Left cardiac atrium (tissue), 4 donors: ENCODE measurements at regions not wholly inside any gene's neighbourhood (a gene's known extent, or its start where the extent isn't known, plus 50 kb on each side); places are given as distances from the start of the nearest gene placed in this dataset.
A peak's percentile ranks its signal among the peaks of the same experiment; 100 is the strongest.

ENCODE experiments used
- ATAC-seq, 2 donors: fragments of 200-7000 bp; cut with Tn5 transposase; one replicate each; pipeline ENCODE4 v1.9.1; 2020; ENCODE audit warnings: mild to moderate bottlenecking in 2 of 2, moderate library complexity in 2 of 2
- DNase-seq: peaks from one replicate; pipeline ENCODE4 v3.0.0-alpha.2; 2020
- intact Hi-C, 2 donors: fragments of 100-400 bp; cut with DNase I; formaldehyde crosslinking; loops; one replicate each; pipeline versions ENCODE4 v1.14.1 to v1.15.1; 2022 to 2023
- donor health status: DM: no; HTN: yes; CAD: no.
- donor health status: DM: no; HTN: yes; CAD: no; lungs with severe emphysema.
- donor health status: DM: yes; HTN: yes; CAD: no.
- donor health status: Dilated cardiomyopathy.

- intact Hi-C loops: no loop called here
- ATAC-seq (no peak), DNase-seq (no peak)
Measured at GRCh38 chr4:11149612-11150259, 279.0 kb downstream of the HS3ST1 start.

GRCh38 chr4:11139871-11140270, 288.8 kb downstream of the HS3ST1 start:
- no peak for DNase-seq
- intact Hi-C loops: no loop called here
- ATAC-seq: no peak

- intact Hi-C loops: no loop called here
- ATAC-seq (no peak), DNase-seq (no peak)
Measured at GRCh38 chr4:11138964-11139363, 289.7 kb downstream of the HS3ST1 start.

- ATAC-seq (no peak), DNase-seq (no peak)
- intact Hi-C loops: no loop called here
Measured at GRCh38 chr4:11134705-11135104, 294.0 kb downstream of the HS3ST1 start.

GRCh38 chr4:11133868-11134267, 294.8 kb downstream of the HS3ST1 start:
- intact Hi-C loops: no loop called here
- ATAC-seq: no peak

GRCh38 chr4:11132478-11132877, 296.2 kb downstream of the HS3ST1 start:
- intact Hi-C loops: no loop called here
- DNase-seq: no peak
- ATAC-seq: no peak

More at GRCh38 chr4:11133868-11134267, 294.8 kb downstream of the HS3ST1 start:
- DNase-seq: no peak

- intact Hi-C loops: no loop called here
- no peak for ATAC-seq
Measured at GRCh38 chr4:11131491-11131890, 297.2 kb downstream of the HS3ST1 start.

GRCh38 chr4:11130195-11130970, 298.3 kb downstream of the HS3ST1 start:
- intact Hi-C loops: no loop called here
- ATAC-seq (peak in 1 of 2 donors; percentile 95), DNase-seq (no peak)

More at GRCh38 chr4:11131491-11131890, 297.2 kb downstream of the HS3ST1 start:
- no peak for DNase-seq

GRCh38 chr4:11120435-11120834, 308.3 kb downstream of the HS3ST1 start:
- intact Hi-C loops: no loop called here
- ATAC-seq (no peak), DNase-seq (no peak)

GRCh38 chr4:11119474-11119873, 309.2 kb downstream of the HS3ST1 start:
- no peak for ATAC-seq
- intact Hi-C loops: no loop called here
- no peak for DNase-seq

- ATAC-seq (no peak), DNase-seq (no peak)
- intact Hi-C loops: no loop called here
Measured at GRCh38 chr4:11118513-11118912, 310.2 kb downstream of the HS3ST1 start.

GRCh38 chr4:11116940-11117339, 311.8 kb downstream of the HS3ST1 start:
- no peak for ATAC-seq
- intact Hi-C loops: no loop called here
- no peak for DNase-seq

- DNase-seq (no peak), ATAC-seq (no peak)
- intact Hi-C loops: no loop called here
Measured at GRCh38 chr4:11111876-11112275, 316.8 kb downstream of the HS3ST1 start.

- intact Hi-C loops: no loop called here
- DNase-seq (no peak), ATAC-seq (no peak)
Measured at GRCh38 chr4:11111370-11111769, 317.3 kb downstream of the HS3ST1 start.

- intact Hi-C loops: no loop called here
- peak in 1 of 2 donors; percentile 68 for ATAC-seq
- no peak for DNase-seq
Measured at GRCh38 chr4:11106759-11107158, 321.9 kb downstream of the HS3ST1 start.

- no peak for DNase-seq
- intact Hi-C loops: no loop called here
- ATAC-seq: peak in 1 of 2 donors; percentile 67
Measured at GRCh38 chr4:11106190-11106589, 322.5 kb downstream of the HS3ST1 start.

- intact Hi-C loops: no loop called here
- ATAC-seq (no peak), DNase-seq (no peak)
Measured at GRCh38 chr4:11105715-11106114, 323.0 kb downstream of the HS3ST1 start.

GRCh38 chr4:11098461-11098860, 330.2 kb downstream of the HS3ST1 start:
- intact Hi-C loops: no loop called here
- DNase-seq: no peak
- ATAC-seq: no peak

- intact Hi-C loops: no loop called here
- no peak for ATAC-seq
- DNase-seq: no peak
Measured at GRCh38 chr4:11097725-11098124, 331.0 kb downstream of the HS3ST1 start.

- intact Hi-C loops: no loop called here
- ATAC-seq (no peak), DNase-seq (no peak)
Measured at GRCh38 chr4:11081006-11081405, 347.7 kb downstream of the HS3ST1 start.

GRCh38 chr4:11079171-11079570, 349.5 kb downstream of the HS3ST1 start:
- DNase-seq: no peak
- intact Hi-C loops: no loop called here
- peak in 1 of 2 donors; percentile 47 for ATAC-seq
